Coronary artery (tissue), 2 donors: ENCODE measurements at regions not wholly inside any gene's neighbourhood (a gene's known extent, or its start where the extent isn't known, plus 50 kb on each side); places are given as distances from the start of the nearest gene placed in this dataset.

Source experiments
- DNase-seq: peaks from one replicate; pipeline ENCODE4 v3.0.0-alpha.2; 2017; ENCODE audit warnings: low spot score
- H3K27ac ChIP-seq, 2 donors: fragments of 200-600 bp; sonication (generic); one replicate each; pipeline ENCODE4 v1.5.1; 2016 to 2019
- H3K4me3 ChIP-seq: fragments of 200-600 bp; sonication (generic); 2 replicates; pipeline ENCODE4 v1.5.1; 2016; ENCODE audit warnings: mild to moderate bottlenecking, moderate library complexity
- TF ChIP-seq, protein P1 (sequence below): fragments of 200-600 bp; sonication (generic); IDR thresholded peaks from one replicate; pipeline ENCODE4 v1.5.1; 2019; ENCODE audit warnings: antibody characterized with exemption

GRCh38 chr7:95693551-95694333 lies 78.6 kb upstream of the DYNC1I1 start:
- no peak for DNase-seq
- Histone ChIP-seq H3K4me3 (no peak overlapping the region), H3K27ac (no peak overlapping the region)
- TF ChIP-seq, protein P1, sequence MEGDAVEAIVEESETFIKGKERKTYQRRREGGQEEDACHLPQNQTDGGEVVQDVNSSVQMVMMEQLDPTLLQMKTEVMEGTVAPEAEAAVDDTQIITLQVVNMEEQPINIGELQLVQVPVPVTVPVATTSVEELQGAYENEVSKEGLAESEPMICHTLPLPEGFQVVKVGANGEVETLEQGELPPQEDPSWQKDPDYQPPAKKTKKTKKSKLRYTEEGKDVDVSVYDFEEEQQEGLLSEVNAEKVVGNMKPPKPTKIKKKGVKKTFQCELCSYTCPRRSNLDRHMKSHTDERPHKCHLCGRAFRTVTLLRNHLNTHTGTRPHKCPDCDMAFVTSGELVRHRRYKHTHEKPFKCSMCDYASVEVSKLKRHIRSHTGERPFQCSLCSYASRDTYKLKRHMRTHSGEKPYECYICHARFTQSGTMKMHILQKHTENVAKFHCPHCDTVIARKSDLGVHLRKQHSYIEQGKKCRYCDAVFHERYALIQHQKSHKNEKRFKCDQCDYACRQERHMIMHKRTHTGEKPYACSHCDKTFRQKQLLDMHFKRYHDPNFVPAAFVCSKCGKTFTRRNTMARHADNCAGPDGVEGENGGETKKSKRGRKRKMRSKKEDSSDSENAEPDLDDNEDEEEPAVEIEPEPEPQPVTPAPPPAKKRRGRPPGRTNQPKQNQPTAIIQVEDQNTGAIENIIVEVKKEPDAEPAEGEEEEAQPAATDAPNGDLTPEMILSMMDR = no peak

- TF ChIP-seq, protein P1 = no peak
- Histone ChIP-seq H3K4me3 (no peak overlapping the region), H3K27ac (no peak overlapping the region)
- no peak for DNase-seq
Observed at GRCh38 chr7:95691464-95691863, 80.9 kb upstream of the DYNC1I1 start.

GRCh38 chr7:95690367-95690947 lies 81.9 kb upstream of the DYNC1I1 start:
- TF ChIP-seq, protein P1 = peak; percentile 46
- Histone ChIP-seq H3K27ac (no peak overlapping the region), H3K4me3 (no peak overlapping the region)
- no peak for DNase-seq

GRCh38 chr7:95688931-95689495 lies 83.3 kb upstream of the DYNC1I1 start:
- TF ChIP-seq, protein P1 = no peak
- DNase-seq = no peak
- H3K4me3 ChIP-seq = no peak overlapping the region
- H3K27ac ChIP-seq = no peak overlapping the region

GRCh38 chr7:95687759-95688343 lies 84.5 kb upstream of the DYNC1I1 start:
- DNase-seq = no peak
- TF ChIP-seq, protein P1 = peak; percentile 13
- Histone ChIP-seq H3K27ac (no peak overlapping the region), H3K4me3 (no peak overlapping the region)

GRCh38 chr7:95686109-95686508 lies 86.2 kb upstream of the DYNC1I1 start:
- no peak for DNase-seq
- TF ChIP-seq, protein P1 = peak; percentile 28
- no peak overlapping the region for H3K27ac ChIP-seq
- H3K4me3 ChIP-seq = no peak overlapping the region
